OCI-LY3 (cell line): ENCODE measurements at regions not wholly inside any gene's neighbourhood (a gene's known extent, or its start where the extent isn't known, plus 50 kb on each side); places are given as distances from the start of the nearest gene placed in this dataset.

ENCODE experiments used
- H2AFZ ChIP-seq: fragments of 200-600, 300-600 bp; shearing (Covaris generic); 2 replicates; pipeline ENCODE4 v1.6.0; 2014; ENCODE audit warnings: antibody characterized with exemption, low read depth, low read length
- H3K27ac ChIP-seq: fragments of 200-600, 300-600 bp; sonication (generic); 2 replicates; pipeline ENCODE4 v1.5.1; 2014; ENCODE audit warnings: mild to moderate bottlenecking, low read length, moderate library complexity, mixed read lengths
- H3K27me3 ChIP-seq: fragments of 200-600, 300-600 bp; sonication (generic); 2 replicates; pipeline ENCODE4 v1.6.1; 2014; ENCODE audit warnings: low read depth, low read length, mixed read lengths
- H3K36me3 ChIP-seq: fragments of 200-600, 300-600 bp; sonication (generic); replicated peaks from 2 replicates; pipeline ENCODE3; 2014; ENCODE audit warnings: low read depth, low read length, mixed read lengths
- H3K4me1 ChIP-seq: fragments of 300-600, 200-600 bp; sonication (generic); 2 replicates; pipeline ENCODE4 v1.6.1; 2014; ENCODE audit warnings: low read length, mixed read lengths
- H3K4me2 ChIP-seq: fragments of 200-600, 300-600 bp; sonication (generic); 2 replicates; pipeline ENCODE4 v1.6.1; 2014; ENCODE audit warnings: low read length, mixed read lengths
- H3K4me3 ChIP-seq: fragments of 300-600, 200-600 bp; sonication (generic); 2 replicates; pipeline ENCODE4 v1.5.1; 2014; ENCODE audit warnings: antibody characterized with exemption, mild to moderate bottlenecking, low read length, moderate library complexity
- H3K79me2 ChIP-seq: fragments of 300-600, 200-600 bp; shearing (Covaris generic); 2 replicates; pipeline ENCODE4 v1.6.1; 2014; ENCODE audit warnings: mild to moderate bottlenecking, low read length, mixed read lengths
- H3K9ac ChIP-seq: fragments of 300-600, 200-600 bp; shearing (Covaris generic); 2 replicates; pipeline ENCODE4 v1.6.0; 2014; ENCODE audit warnings: mild to moderate bottlenecking, low read length, moderate library complexity
- H3K9me3 ChIP-seq: fragments of 200-600, 300-600 bp; shearing (Covaris generic); 2 replicates; pipeline ENCODE4 v1.6.1; 2014; ENCODE audit warnings: low read length, mixed read lengths; ENCODE audit not compliant: insufficient read depth
- H4K20me1 ChIP-seq: fragments of 200-600, 300-600 bp; sonication (generic); 2 replicates; pipeline ENCODE4 v1.6.1; 2016; ENCODE audit warnings: low read length, mixed read lengths; ENCODE audit not compliant: insufficient read depth
- EZH2phosphoT487 ChIP-seq: fragments of 200-600 bp; shearing (Covaris generic); IDR thresholded peaks from 2 replicates; pipeline ENCODE4 v1.6.1; 2018; ENCODE audit warnings: antibody characterized with exemption, mixed run types, low read depth
- TF ChIP-seq, protein P1 (sequence below): fragments of 200-600, 300-600 bp; sonication (generic); IDR thresholded peaks from 2 replicates; pipeline ENCODE4 v1.5.1; 2014; ENCODE audit warnings: antibody characterized with exemption, low read length, low read depth

DNA sequence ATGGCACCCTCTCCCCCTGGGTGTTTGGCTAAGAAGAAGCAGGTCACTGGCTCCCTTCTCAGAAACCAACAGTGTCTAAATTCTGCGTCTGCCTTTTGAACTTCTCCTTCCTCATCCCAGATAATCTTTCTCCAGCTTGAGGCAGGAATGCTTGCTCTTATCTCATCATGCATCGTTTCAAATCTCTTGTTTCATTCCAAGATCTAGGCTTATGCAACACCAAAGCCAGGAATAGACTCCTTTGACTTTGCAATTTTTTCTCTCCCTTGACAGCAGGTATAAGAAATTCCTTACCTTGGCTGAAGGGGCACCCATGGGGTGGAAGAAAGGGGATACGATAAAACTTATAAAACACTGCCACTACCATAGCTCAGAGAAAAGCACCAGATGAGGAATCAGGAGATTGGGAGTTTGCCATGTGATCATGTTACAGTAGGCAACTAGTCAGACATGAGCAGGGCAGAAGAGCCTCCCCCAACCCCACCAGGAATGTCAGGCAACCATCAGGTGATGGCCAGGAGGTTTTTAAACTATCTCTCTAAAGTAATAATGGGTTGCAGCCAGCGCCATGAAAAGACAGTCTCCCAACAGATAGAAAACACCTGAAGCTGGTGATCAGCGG lies 498.9 kb downstream of the KLF12 start:
- no peak overlapping the region for H3K4me2 ChIP-seq
- H3K36me3 ChIP-seq = no peaks in the 10 kb centered on the region
- no peak overlapping the region for H3K9ac ChIP-seq
- H4K20me1 ChIP-seq = no peaks in the 10 kb centered on the region
- H3K27ac ChIP-seq = no peak overlapping the region
- H3K9me3 ChIP-seq = no peaks in the 10 kb centered on the region
- H3K4me1 ChIP-seq = no peaks in the 10 kb centered on the region
- H2AFZ ChIP-seq = no peak overlapping the region
- H3K27me3 ChIP-seq = peaks cover 20% of the 10 kb centered on the region
- H3K4me3 ChIP-seq = no peak overlapping the region
- no peaks in the 10 kb centered on the region for H3K79me2 ChIP-seq
- no peak for TF ChIP-seq EZH2phosphoT487
- TF ChIP-seq, protein P1, sequence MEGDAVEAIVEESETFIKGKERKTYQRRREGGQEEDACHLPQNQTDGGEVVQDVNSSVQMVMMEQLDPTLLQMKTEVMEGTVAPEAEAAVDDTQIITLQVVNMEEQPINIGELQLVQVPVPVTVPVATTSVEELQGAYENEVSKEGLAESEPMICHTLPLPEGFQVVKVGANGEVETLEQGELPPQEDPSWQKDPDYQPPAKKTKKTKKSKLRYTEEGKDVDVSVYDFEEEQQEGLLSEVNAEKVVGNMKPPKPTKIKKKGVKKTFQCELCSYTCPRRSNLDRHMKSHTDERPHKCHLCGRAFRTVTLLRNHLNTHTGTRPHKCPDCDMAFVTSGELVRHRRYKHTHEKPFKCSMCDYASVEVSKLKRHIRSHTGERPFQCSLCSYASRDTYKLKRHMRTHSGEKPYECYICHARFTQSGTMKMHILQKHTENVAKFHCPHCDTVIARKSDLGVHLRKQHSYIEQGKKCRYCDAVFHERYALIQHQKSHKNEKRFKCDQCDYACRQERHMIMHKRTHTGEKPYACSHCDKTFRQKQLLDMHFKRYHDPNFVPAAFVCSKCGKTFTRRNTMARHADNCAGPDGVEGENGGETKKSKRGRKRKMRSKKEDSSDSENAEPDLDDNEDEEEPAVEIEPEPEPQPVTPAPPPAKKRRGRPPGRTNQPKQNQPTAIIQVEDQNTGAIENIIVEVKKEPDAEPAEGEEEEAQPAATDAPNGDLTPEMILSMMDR = no peak

DNA sequence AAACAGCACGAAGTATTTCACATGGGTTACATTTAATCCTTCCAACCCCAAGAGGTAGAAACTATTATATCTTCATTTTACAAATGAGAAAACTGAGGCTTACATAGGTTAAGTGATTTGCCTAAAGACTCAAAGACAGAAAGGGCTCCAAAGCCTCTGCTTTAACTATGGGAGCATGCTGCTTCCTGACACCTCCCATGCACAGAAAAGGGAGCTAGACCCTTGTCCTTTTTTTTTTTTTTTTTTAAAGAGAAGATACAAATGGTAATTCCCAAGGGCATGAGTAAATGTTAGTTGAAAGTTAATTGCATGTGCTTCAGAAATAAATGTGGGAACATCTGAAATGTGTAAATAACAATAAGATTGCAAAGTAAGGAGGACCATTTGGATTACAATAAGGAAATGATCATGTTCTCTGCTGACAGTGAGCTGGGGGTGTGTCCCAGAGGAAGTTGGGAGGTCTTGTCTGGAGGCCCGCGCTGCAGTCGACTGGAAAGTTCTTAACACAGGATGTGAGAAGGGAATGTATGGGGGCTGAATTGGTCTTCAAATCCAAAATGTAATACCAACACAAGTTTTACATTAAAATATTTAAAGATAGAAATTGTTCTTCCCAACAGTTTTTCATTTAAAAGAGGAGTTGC lies 500.3 kb downstream of the KLF12 start:
- Histone ChIP-seq H3K36me3 (no peaks in the 10 kb centered on the region), H3K27me3 (peaks cover 20% of the 10 kb centered on the region), H3K9ac (no peak overlapping the region), H3K9me3 (no peaks in the 10 kb centered on the region), H3K27ac (no peak overlapping the region), H3K4me3 (no peak overlapping the region), H3K4me2 (no peak overlapping the region), H3K4me1 (no peaks in the 10 kb centered on the region), H3K79me2 (no peaks in the 10 kb centered on the region), H2AFZ (no peak overlapping the region), H4K20me1 (no peaks in the 10 kb centered on the region)
- no peak for TF ChIP-seq EZH2phosphoT487
- TF ChIP-seq, protein P1 = no peak

DNA sequence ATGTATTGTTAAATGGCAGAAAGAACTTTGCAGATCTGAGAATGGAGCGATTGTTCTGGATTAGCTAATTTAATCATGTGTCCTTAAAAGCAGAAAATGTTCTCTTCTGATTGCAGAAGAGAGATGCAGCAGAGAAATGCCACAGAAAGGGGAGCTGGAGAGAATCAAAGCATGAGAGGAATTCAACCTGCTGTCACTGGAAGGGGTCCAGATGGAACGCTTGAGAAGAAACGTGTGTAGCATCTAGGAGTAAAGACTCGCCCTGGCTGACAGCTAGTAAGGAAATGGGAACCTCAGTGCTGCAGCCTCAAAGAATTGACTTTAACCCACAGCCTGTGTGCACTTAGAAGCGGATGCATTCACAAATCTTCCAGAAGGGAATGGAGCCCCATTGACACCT lies 502.8 kb downstream of the KLF12 start:
- Histone ChIP-seq H4K20me1 (no peaks in the 10 kb centered on the region), H2AFZ (no peak overlapping the region), H3K4me3 (no peak overlapping the region), H3K79me2 (no peaks in the 10 kb centered on the region), H3K27me3 (peaks cover 20% of the 10 kb centered on the region), H3K4me2 (no peak overlapping the region), H3K36me3 (no peaks in the 10 kb centered on the region), H3K4me1 (no peaks in the 10 kb centered on the region), H3K27ac (no peak overlapping the region), H3K9me3 (no peaks in the 10 kb centered on the region), H3K9ac (no peak overlapping the region)
- TF ChIP-seq EZH2phosphoT487 = no peak
- TF ChIP-seq, protein P1 = no peak

DNA sequence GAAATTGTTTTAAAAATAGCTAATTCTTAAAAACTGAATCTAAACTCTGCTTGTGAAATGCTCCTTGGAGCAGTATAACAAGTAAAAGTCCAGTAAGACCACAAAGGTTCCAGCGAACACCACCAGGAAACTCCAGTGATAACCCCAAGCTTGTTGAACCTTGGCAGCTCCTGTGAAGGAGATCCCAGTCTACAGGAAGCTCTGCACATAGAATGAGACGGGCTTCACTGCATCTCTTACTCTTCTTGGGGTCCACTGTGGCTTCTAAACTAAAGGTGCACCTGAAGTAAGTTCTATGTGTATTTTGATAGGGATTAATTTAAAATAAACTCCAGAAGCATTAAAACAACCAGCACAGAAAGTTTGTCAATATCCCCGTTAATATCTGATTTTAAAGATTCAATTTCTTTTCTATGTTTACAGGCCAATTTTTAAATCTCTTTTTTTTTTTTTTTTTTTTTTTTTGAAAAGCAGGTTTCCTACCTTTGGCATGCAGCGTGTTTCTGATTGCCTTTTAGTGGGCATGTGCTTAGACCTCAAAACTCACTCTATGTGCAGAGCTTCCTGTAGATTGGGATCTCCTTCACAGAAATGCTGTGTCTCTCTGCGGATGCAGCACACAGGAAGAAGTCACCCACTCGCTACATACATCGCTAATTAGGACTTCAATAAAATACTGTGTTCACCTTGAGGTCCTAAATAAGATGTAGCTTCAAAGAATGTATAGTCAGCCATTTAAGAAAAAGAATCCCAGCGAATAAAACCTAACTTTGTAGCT lies 508.5 kb downstream of the KLF12 start:
- H3K36me3 ChIP-seq = no peaks in the 10 kb centered on the region
- no peak overlapping the region for H3K27ac ChIP-seq
- TF ChIP-seq EZH2phosphoT487 = no peak
- TF ChIP-seq, protein P1 = no peak
- peaks cover 2% of the 10 kb centered on the region; the same call in 1 of the 2 replicates for H3K4me1 ChIP-seq
- H3K4me2 ChIP-seq = no peak overlapping the region
- no peak overlapping the region for H3K9ac ChIP-seq
- no peaks in the 10 kb centered on the region for H4K20me1 ChIP-seq
- 0 out of 2 replicates have a peak, but pooled peaks cover 8% of the 10 kb centered on the region for H3K27me3 ChIP-seq
- no peak overlapping the region for H2AFZ ChIP-seq
- H3K79me2 ChIP-seq = no peaks in the 10 kb centered on the region
- no peak overlapping the region for H3K4me3 ChIP-seq
- H3K9me3 ChIP-seq = no peaks in the 10 kb centered on the region
